ENCODE measurements at regions not wholly inside any gene's neighbourhood (a gene's known extent, or its start where the extent isn't known, plus 50 kb on each side); places are given as distances from the start of the nearest gene placed in this dataset.

- TF ChIP-seq HDGF (IDR thresholded peaks at IDR 0.05; ENCODE audit: borderline replicate concordance) = no peak
- TF ChIP-seq PKNOX1 (IDR thresholded peaks at IDR 0.05) = no peak
- TF ChIP-seq BHLHE40 (IDR thresholded peaks at IDR 0.05; ENCODE audit: borderline replicate concordance) = no peak
- TF ChIP-seq FOXK2 (IDR thresholded peaks at IDR 0.05) = no peak
- no peak for TF ChIP-seq ELF4 (IDR thresholded peaks at IDR 0.05)
- TF ChIP-seq NFRKB (IDR thresholded peaks at IDR 0.05) = no peak
- no peak for TF ChIP-seq ZNF384 (IDR thresholded peaks at IDR 0.05)
- TF ChIP-seq TARDBP (IDR thresholded peaks at IDR 0.05) = no peak
- TF ChIP-seq SUZ12 (IDR thresholded peaks at IDR 0.05) = no peak
- TF ChIP-seq FOXM1 (IDR thresholded peaks at IDR 0.05; ENCODE audit: borderline replicate concordance) = no peak
- no peak for TF ChIP-seq SP1 (IDR thresholded peaks at IDR 0.05)
- no peak for TF ChIP-seq FOXA1 (IDR thresholded peaks at IDR 0.05)
- no peak for TF ChIP-seq LEF1 (IDR thresholded peaks at IDR 0.05; ENCODE audit: borderline replicate concordance)
- TF ChIP-seq ARNT (IDR thresholded peaks at IDR 0.05) = no peak
Observed at GRCh38 chr4:123602007-123602406, 205.4 kb downstream of the SPRY1 start.
